HG03457 (cell line): ENCODE measurements at regions not wholly inside any gene's neighbourhood (a gene's known extent, or its start where the extent isn't known, plus 50 kb on each side); places are given as distances from the start of the nearest gene placed in this dataset.
"Not testable (repeated sequence)": the region's sequence is repeated elsewhere in the genome, so short reads cannot be mapped to it uniquely, and the experiment has no call there.

Source experiments
- ATAC-seq: cut with Tn5 transposase; IDR thresholded peaks from one replicate; pipeline ENCODE4 v1.9.1; 2021; ENCODE audit warnings: moderate number of reproducible peaks; ENCODE audit not compliant: unreplicated experiment

GRCh38 chr12:83784298-83784890, 1097.7 kb downstream of the TMTC2 start:
- no peak for ATAC-seq

GRCh38 chr12:83779526-83779925, 1092.8 kb downstream of the TMTC2 start:
- no peak for ATAC-seq

GRCh38 chr12:83769151-83769550, 1082.4 kb downstream of the TMTC2 start:
- ATAC-seq = no peak

GRCh38 chr12:83767723-83768122, 1081.0 kb downstream of the TMTC2 start:
- no peak for ATAC-seq

GRCh38 chr12:83763425-83763824, 1076.7 kb downstream of the TMTC2 start:
- ATAC-seq = no peak

GRCh38 chr12:83759906-83760305, 1073.2 kb downstream of the TMTC2 start:
- ATAC-seq = no peak

- ATAC-seq = no peak
Observed at GRCh38 chr12:83758888-83759631, 1072.4 kb downstream of the TMTC2 start.

- no peak for ATAC-seq
Observed at GRCh38 chr12:83753904-83754303, 1067.2 kb downstream of the TMTC2 start.

- no peak for ATAC-seq
Observed at GRCh38 chr12:83753205-83753604, 1066.5 kb downstream of the TMTC2 start.

GRCh38 chr12:83739607-83740006, 1052.9 kb downstream of the TMTC2 start:
- ATAC-seq = no peak

GRCh38 chr12:83710851-83711250, 1024.1 kb downstream of the TMTC2 start:
- no peak for ATAC-seq

GRCh38 chr12:83709899-83710298, 1023.2 kb downstream of the TMTC2 start:
- no peak for ATAC-seq

- ATAC-seq = no peak
Observed at GRCh38 chr12:83700838-83701237, 1014.1 kb downstream of the TMTC2 start.

GRCh38 chr12:83696311-83696710, 1009.6 kb downstream of the TMTC2 start:
- not testable (repeated sequence) for ATAC-seq

- no peak for ATAC-seq
Observed at GRCh38 chr12:83691730-83692129, 1005.0 kb downstream of the TMTC2 start.

- ATAC-seq = no peak
Observed at GRCh38 chr12:83690465-83690864, 1003.8 kb downstream of the TMTC2 start.

- ATAC-seq = no peak
Observed at GRCh38 chr12:83689333-83689732, 1002.6 kb downstream of the TMTC2 start.

GRCh38 chr12:83676781-83677295, 990.1 kb downstream of the TMTC2 start:
- no peak for ATAC-seq

GRCh38 chr12:83666690-83667089, 980.0 kb downstream of the TMTC2 start:
- ATAC-seq = no peak

- ATAC-seq = no peak
Observed at GRCh38 chr12:83665634-83666218, 979.0 kb downstream of the TMTC2 start.

- no peak for ATAC-seq
Observed at GRCh38 chr12:83664650-83665049, 977.9 kb downstream of the TMTC2 start.

GRCh38 chr12:83660727-83661358, 974.1 kb downstream of the TMTC2 start:
- no peak for ATAC-seq
